CD14-positive monocyte (primary cell): ENCODE measurements at regions not wholly inside any gene's neighbourhood (a gene's known extent, or its start where the extent isn't known, plus 50 kb on each side); places are given as distances from the start of the nearest gene placed in this dataset.

Experiments
- DNase-seq, 3 donors: peaks; one replicate each; pipeline ENCODE4 v3.0.0-alpha.2; 2011 to 2022
- H2AFZ ChIP-seq: 2 replicates; pipeline ENCODE4 v1.6.0; 2012; ENCODE audit warnings: mild to moderate bottlenecking, low read depth, low read length, inconsistent platforms; ENCODE audit not compliant: insufficient read depth, poor library complexity, severe bottlenecking
- H3K27ac ChIP-seq, 2 donors: 1 replicate in 1 of 2; 2 replicates in 1 of 2; pipeline ENCODE4 v1.5.1; 2012 to 2013; ENCODE audit warnings: low read length in 2 of 2, control low read depth in 1 of 2, inconsistent platforms in 1 of 2, low read depth in 1 of 2, mild to moderate bottlenecking in 1 of 2
- H3K27me3 ChIP-seq, 2 donors: one replicate each; pipeline versions ENCODE4 v1.6.0 to v1.6.1; 2011 to 2013; ENCODE audit warnings: low read length in 2 of 2; ENCODE audit not compliant: control insufficient read depth in 2 of 2, insufficient read depth in 2 of 2
- H3K36me3 ChIP-seq, 2 donors: replicated peaks in 1 of 2; 1 replicate in 1 of 2; 2 replicates in 1 of 2; pipeline versions ENCODE4 v1.5.1 to v1.6.1; 2012 to 2013; ENCODE audit warnings: low read length in 2 of 2, control low read depth in 1 of 2, inconsistent platforms in 1 of 2, mild to moderate bottlenecking in 1 of 2; ENCODE audit not compliant: insufficient read depth in 2 of 2, control insufficient read depth in 1 of 2
- H3K4me1 ChIP-seq, 2 donors: 1 replicate in 1 of 2; 2 replicates in 1 of 2; pipeline versions ENCODE4 v1.5.1 to v1.6.1; 2012 to 2013; ENCODE audit warnings: low read length in 2 of 2, control low read depth in 1 of 2, inconsistent platforms in 1 of 2, mild to moderate bottlenecking in 1 of 2, moderate library complexity in 1 of 2; ENCODE audit not compliant: insufficient read depth in 2 of 2, control insufficient read depth in 1 of 2
- H3K4me2 ChIP-seq: replicated peaks from 2 replicates; pipeline ENCODE3; 2012; ENCODE audit warnings: low read length, moderate library complexity, mild to moderate bottlenecking; ENCODE audit not compliant: poor library complexity, severe bottlenecking; ENCODE audit errors: extremely low read depth
- H3K4me3 ChIP-seq, 3 experiments: fragments of 200-600 bp in 1 of 3; sonication (generic) in 1 of 3; replicated peaks in 1 of 3; 1 replicate in 2 of 3; 2 replicates in 1 of 3; pipeline ENCODE4 v1.5.1; 2011 to 2013; ENCODE audit warnings: low read length in 3 of 3, mild to moderate bottlenecking in 3 of 3, control low read depth in 2 of 3, low read depth in 2 of 3, inconsistent platforms in 1 of 3, moderate library complexity in 1 of 3
- H3K79me2 ChIP-seq: 2 replicates; pipeline ENCODE4 v1.6.0; 2012; ENCODE audit warnings: mild to moderate bottlenecking, control low read depth, inconsistent platforms, low read length, moderate library complexity; ENCODE audit not compliant: insufficient read depth
- H3K9ac ChIP-seq: 2 replicates; pipeline ENCODE4 v1.6.0; 2017; ENCODE audit warnings: low read length, mild to moderate bottlenecking; ENCODE audit not compliant: insufficient read depth, poor library complexity, severe bottlenecking
- H3K9me3 ChIP-seq, 2 donors: replicated peaks in 1 of 2; 1 replicate in 1 of 2; 2 replicates in 1 of 2; pipeline versions ENCODE4 v1.5.1 to v1.6.1; 2012 to 2013; ENCODE audit warnings: low read length in 2 of 2, control low read depth in 1 of 2; ENCODE audit not compliant: control insufficient read depth in 1 of 2, insufficient read depth in 1 of 2
- H4K20me1 ChIP-seq: 2 replicates; pipeline ENCODE4 v1.6.0; 2012; ENCODE audit warnings: mild to moderate bottlenecking, low read length, control low read depth, moderate library complexity; ENCODE audit not compliant: insufficient read depth
- H3K27ac Mint-ChIP-seq, 7 donors: one replicate each; pipeline ENCODE4 v1.8.0; 2020; ENCODE audit warnings: mild to moderate bottlenecking in 7 of 7, mixed read lengths in 7 of 7, moderate library complexity in 6 of 7, inconsistent platforms in 2 of 7
- H3K27me3 Mint-ChIP-seq, 3 donors: one replicate each; pipeline ENCODE4 v1.8.0; 2021 to 2022; ENCODE audit warnings: low read depth in 3 of 3, mild to moderate bottlenecking in 3 of 3, mixed read lengths in 3 of 3, moderate library complexity in 3 of 3, inconsistent platforms in 1 of 3
- H3K36me3 Mint-ChIP-seq, 2 donors: one replicate each; pipeline ENCODE4 v1.8.0; 2020; ENCODE audit warnings: mixed read lengths in 2 of 2, inconsistent platforms in 1 of 2, mild to moderate bottlenecking in 1 of 2
- H3K4me1 Mint-ChIP-seq: one replicate; pipeline ENCODE4 v1.8.0; 2020; ENCODE audit warnings: mild to moderate bottlenecking, mixed read lengths
- H3K4me3 Mint-ChIP-seq, 2 donors: one replicate each; pipeline ENCODE4 v1.8.0; 2020; ENCODE audit warnings: mild to moderate bottlenecking in 2 of 2, mixed read lengths in 2 of 2, moderate library complexity in 1 of 2
- H3K9me3 Mint-ChIP-seq, 7 donors: one replicate each; pipeline ENCODE4 v1.8.0; 2020 to 2022; ENCODE audit warnings: mixed read lengths in 7 of 7, mild to moderate bottlenecking in 6 of 7, moderate library complexity in 6 of 7, inconsistent platforms in 2 of 7
- WGBS: methylation state at CpG from one replicate; pipeline ENCODE4 v1.1.5; 2013; ENCODE audit warnings: missing lambda C conversion rate; ENCODE audit not compliant: insufficient coverage; 5-methylcytosine and 5-hydroxymethylcytosine counted together
- intact Hi-C, 2 donors: fragments of 100-400 bp; cut with micrococcal nuclease; formaldehyde crosslinking; loops; one replicate each; pipeline versions ENCODE4 v1.15.0 to v1.15.1; 2023
- TF ChIP-seq, protein P1 (sequence below): fragments of 200-600 bp; IDR thresholded peaks from one replicate; pipeline ENCODE4 v1.8.0; 2022; ENCODE audit warnings: antibody characterized with exemption, mild to moderate bottlenecking

GRCh38 chr2:39981883-39982311, 202.8 kb upstream of the THUMPD2 start:
- no peaks in the 10 kb centered on the region for H3K27me3 Mint-ChIP-seq
- H4K20me1 ChIP-seq, result no peaks in the 10 kb centered on the region
- TF ChIP-seq, protein P1, sequence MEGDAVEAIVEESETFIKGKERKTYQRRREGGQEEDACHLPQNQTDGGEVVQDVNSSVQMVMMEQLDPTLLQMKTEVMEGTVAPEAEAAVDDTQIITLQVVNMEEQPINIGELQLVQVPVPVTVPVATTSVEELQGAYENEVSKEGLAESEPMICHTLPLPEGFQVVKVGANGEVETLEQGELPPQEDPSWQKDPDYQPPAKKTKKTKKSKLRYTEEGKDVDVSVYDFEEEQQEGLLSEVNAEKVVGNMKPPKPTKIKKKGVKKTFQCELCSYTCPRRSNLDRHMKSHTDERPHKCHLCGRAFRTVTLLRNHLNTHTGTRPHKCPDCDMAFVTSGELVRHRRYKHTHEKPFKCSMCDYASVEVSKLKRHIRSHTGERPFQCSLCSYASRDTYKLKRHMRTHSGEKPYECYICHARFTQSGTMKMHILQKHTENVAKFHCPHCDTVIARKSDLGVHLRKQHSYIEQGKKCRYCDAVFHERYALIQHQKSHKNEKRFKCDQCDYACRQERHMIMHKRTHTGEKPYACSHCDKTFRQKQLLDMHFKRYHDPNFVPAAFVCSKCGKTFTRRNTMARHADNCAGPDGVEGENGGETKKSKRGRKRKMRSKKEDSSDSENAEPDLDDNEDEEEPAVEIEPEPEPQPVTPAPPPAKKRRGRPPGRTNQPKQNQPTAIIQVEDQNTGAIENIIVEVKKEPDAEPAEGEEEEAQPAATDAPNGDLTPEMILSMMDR, result no peak
- H3K9ac ChIP-seq, result no peak overlapping the region
- H2AFZ ChIP-seq, result no peak overlapping the region
- no peaks in the 10 kb centered on the region for H3K27me3 ChIP-seq
- peaks cover 4 to 17% (median 8%) of the 10 kb centered on the region in 7 donors for H3K9me3 Mint-ChIP-seq
- no CpG with 5 or more reads among the region's 3 CpGs for WGBS
- no peak overlapping the region for H3K27ac ChIP-seq
- intact Hi-C loops, result no loop called here
- no peaks in the 10 kb centered on the region for H3K4me1 ChIP-seq
- H3K4me2 ChIP-seq, result no peak overlapping the region
- no peak overlapping the region for H3K4me3 ChIP-seq
- H3K4me1 Mint-ChIP-seq, result no peaks in the 10 kb centered on the region
- H3K36me3 Mint-ChIP-seq, result no peaks in the 10 kb centered on the region
- no peak for DNase-seq
- no peaks in the 10 kb centered on the region for H3K79me2 ChIP-seq
- no peak overlapping the region for H3K27ac Mint-ChIP-seq
- no peak overlapping the region for H3K4me3 Mint-ChIP-seq
- peaks cover 0 to 4% of the 10 kb centered on the region in 2 donors for H3K9me3 ChIP-seq
- no peaks in the 10 kb centered on the region for H3K36me3 ChIP-seq

- H3K27ac Mint-ChIP-seq, result no peak overlapping the region
- H3K4me3 ChIP-seq, result no peak overlapping the region
Measured at GRCh38 chr2:39975476-39976020, 196.5 kb upstream of the THUMPD2 start.

More at GRCh38 chr2:39975476-39976020, 196.5 kb upstream of the THUMPD2 start:
- Mint-ChIP-seq H3K36me3 (no peaks in the 10 kb centered on the region), H3K9me3 (peaks cover 0 to 7% (median 3%) of the 10 kb centered on the region in 7 donors), H3K4me3 (no peak overlapping the region), H3K27me3 (no peaks in the 10 kb centered on the region), H3K4me1 (no peaks in the 10 kb centered on the region)
- Histone ChIP-seq H3K27ac (no peak overlapping the region), H3K27me3 (no peaks in the 10 kb centered on the region), H3K4me1 (no peaks in the 10 kb centered on the region), H4K20me1 (no peaks in the 10 kb centered on the region), H3K9ac (no peak overlapping the region), H3K9me3 (no peaks in the 10 kb centered on the region), H3K4me2 (no peak overlapping the region), H3K79me2 (no peaks in the 10 kb centered on the region), H2AFZ (no peak overlapping the region), H3K36me3 (no peaks in the 10 kb centered on the region)
- TF ChIP-seq, protein P1, result no peak
- no CpG with 5 or more reads among the region's 3 CpGs for WGBS
- DNase-seq, result no peak
- intact Hi-C loops, result no loop called here
